ENCODE measurements at regions not wholly inside any gene's neighbourhood (a gene's known extent, or its start where the extent isn't known, plus 50 kb on each side); places are given as distances from the start of the nearest gene placed in this dataset.
"Not testable (repeated sequence)": the region's sequence is repeated elsewhere in the genome, so short reads cannot be mapped to it uniquely, and the experiment has no call there.

- TF ChIP-seq BHLHE40 (IDR thresholded peaks at IDR 0.05; ENCODE audit: borderline replicate concordance in 1 of 2, low read depth in 2 of 2, low read length in 1 of 2) (no peak), HDGF (IDR thresholded peaks at IDR 0.05) (no peak), POLR2AphosphoS5 (IDR thresholded peaks at IDR 0.05; ENCODE audit: low read length) (no peak), YY1 (IDR thresholded peaks at IDR 0.05; ENCODE audit: low read depth, low read length) (no peak), TCF3 (IDR thresholded peaks at IDR 0.05; ENCODE audit: borderline replicate concordance, insufficient read depth, low read depth, low read length) (no peak)
Observed at GRCh38 chr18:39448942-39449341, 1883.3 kb upstream of the CELF4 start (continued).

DNA sequence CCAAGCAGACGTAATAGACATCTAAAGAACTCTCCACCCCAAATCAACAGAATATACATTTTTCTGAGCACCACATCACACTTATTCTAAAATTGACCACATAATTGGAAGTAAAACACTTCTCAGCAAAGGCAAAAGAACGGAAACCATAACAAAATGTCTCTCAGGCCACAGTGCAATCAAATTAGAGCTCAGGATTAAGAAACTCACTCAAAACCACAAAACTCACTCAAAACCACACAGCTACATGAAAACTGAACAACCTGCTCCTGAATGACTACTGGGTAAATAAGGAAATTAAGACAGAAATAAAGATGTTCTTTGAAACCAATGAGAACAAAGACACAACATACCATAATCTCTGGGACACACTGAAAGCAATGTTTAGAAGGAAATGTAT, 1879.4 kb upstream of the CELF4 start:
- H3K36me3 ChIP-seq (ENCODE audit: control insufficient read depth in 2 of 2, insufficient read depth in 2 of 2, low read length in 1 of 2); H4K20me1 ChIP-seq (ENCODE audit: control insufficient read depth, insufficient read depth); H3K9me3 ChIP-seq (replicated peaks; ENCODE audit: control insufficient read depth, insufficient read depth, low read length); DNase-seq (ENCODE audit: low read depth, low spot score); H3K27me3 ChIP-seq (replicated peaks in 1 of 2; ENCODE audit: control insufficient read depth in 2 of 2, insufficient read depth in 2 of 2, low read length in 1 of 2); CTCF ChIA-PET; RAD21 ChIA-PET (ENCODE audit: unreplicated experiment); FAIRE-seq; H3K4me2 ChIP-seq (ENCODE audit: control insufficient read depth, insufficient read depth); H2AFZ ChIP-seq (ENCODE audit: control insufficient read depth, low read depth, low read length); H3K4me3 ChIP-seq; H3K27ac ChIP-seq (ENCODE audit: control insufficient read depth, insufficient read depth); intact Hi-C loops (cut with micrococcal nuclease; ENCODE audit: unreplicated experiment); in situ Hi-C loops (cut with MboI); H3K4me1 ChIP-seq (ENCODE audit: control insufficient read depth, insufficient read depth, low read length); H3K9ac ChIP-seq (ENCODE audit: control insufficient read depth, insufficient read depth, low read length); H3K79me2 ChIP-seq (ENCODE audit: control insufficient read depth, insufficient read depth, low read length); BruUV-seq (replicated peaks); ATAC-seq: not testable (repeated sequence)
- WGBS (ENCODE audit: insufficient coverage, insufficient replicate concordance, low lambda C conversion rate, missing lambda C conversion rate): 0% methylated on average over 2 of the region's 2 CpGs
- SMC1A ChIA-PET (ENCODE audit: uncharacterized antibody, unreplicated experiment): interaction anchor here (1.1 to 1.2 kb wide), 2 partner anchors 34 to 125 kb away, joined by 3 read pairs; no protein-coding TSS in a partner anchor
- POLR2A ChIA-PET: interaction anchor here (1.2 kb wide), 1 partner anchor 20 kb away, joined by 3 read pairs; no protein-coding TSS in a partner anchor

DNA sequence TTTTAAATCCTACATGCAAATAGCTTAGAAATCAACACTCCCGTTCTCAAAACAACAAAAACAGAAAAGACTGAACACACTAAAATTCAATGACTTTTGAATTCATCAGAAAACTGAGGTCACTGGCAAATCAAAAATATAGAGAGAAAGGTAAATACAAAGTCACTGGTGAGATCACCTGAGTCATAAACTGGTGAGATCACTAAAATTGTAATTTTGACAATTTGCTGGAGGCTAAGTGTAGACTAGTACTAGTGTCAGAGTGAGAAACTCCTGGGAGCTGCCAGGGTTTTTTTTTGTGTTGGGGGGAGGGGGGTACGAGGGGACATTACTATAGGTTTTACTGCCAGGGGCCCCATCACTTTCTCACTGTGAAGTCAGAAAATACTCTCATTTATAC, 1876.0 kb upstream of the CELF4 start:
- ChIA-PET SMC1A (ENCODE audit: uncharacterized antibody, unreplicated experiment) (no interaction called here), RAD21 (ENCODE audit: unreplicated experiment) (no interaction called here), POLR2A (no interaction called here), CTCF (no interaction called here)
- intact Hi-C loops (cut with micrococcal nuclease; ENCODE audit: unreplicated experiment) (no loop called here), in situ Hi-C loops (cut with MboI) (no loop called here)
- Histone ChIP-seq H3K27me3 (replicated peaks in 1 of 2; ENCODE audit: control insufficient read depth in 2 of 2, insufficient read depth in 2 of 2, low read length in 1 of 2) (no peaks in the 10 kb centered on the region), H3K27ac (ENCODE audit: control insufficient read depth, insufficient read depth) (no peak overlapping the region), H3K4me3 (no peak overlapping the region), H4K20me1 (ENCODE audit: control insufficient read depth, insufficient read depth) (no peaks in the 10 kb centered on the region), H3K36me3 (ENCODE audit: control insufficient read depth in 2 of 2, insufficient read depth in 2 of 2, low read length in 1 of 2) (no peaks in the 10 kb centered on the region), H3K9ac (ENCODE audit: control insufficient read depth, insufficient read depth, low read length) (no peak overlapping the region), H3K79me2 (ENCODE audit: control insufficient read depth, insufficient read depth, low read length) (no peaks in the 10 kb centered on the region), H3K4me2 (ENCODE audit: control insufficient read depth, insufficient read depth) (no peak overlapping the region), H3K9me3 (replicated peaks; ENCODE audit: control insufficient read depth, insufficient read depth, low read length) (no peaks in the 10 kb centered on the region), H2AFZ (ENCODE audit: control insufficient read depth, low read depth, low read length) (no peak overlapping the region), H3K4me1 (ENCODE audit: control insufficient read depth, insufficient read depth, low read length) (no peaks in the 10 kb centered on the region)
- DNase-seq (ENCODE audit: low read depth, low spot score): no peak
- BruUV-seq (replicated peaks): no TSS peak
- no peak for FAIRE-seq
- TF ChIP-seq BACH1 (IDR thresholded peaks at IDR 0.05; ENCODE audit: borderline replicate concordance) (no peak), CBX5 (IDR thresholded peaks at IDR 0.05; ENCODE audit: low read depth) (no peak), YBX1 (IDR thresholded peaks at IDR 0.05) (no peak)
- TF ChIP-seq, protein P1, sequence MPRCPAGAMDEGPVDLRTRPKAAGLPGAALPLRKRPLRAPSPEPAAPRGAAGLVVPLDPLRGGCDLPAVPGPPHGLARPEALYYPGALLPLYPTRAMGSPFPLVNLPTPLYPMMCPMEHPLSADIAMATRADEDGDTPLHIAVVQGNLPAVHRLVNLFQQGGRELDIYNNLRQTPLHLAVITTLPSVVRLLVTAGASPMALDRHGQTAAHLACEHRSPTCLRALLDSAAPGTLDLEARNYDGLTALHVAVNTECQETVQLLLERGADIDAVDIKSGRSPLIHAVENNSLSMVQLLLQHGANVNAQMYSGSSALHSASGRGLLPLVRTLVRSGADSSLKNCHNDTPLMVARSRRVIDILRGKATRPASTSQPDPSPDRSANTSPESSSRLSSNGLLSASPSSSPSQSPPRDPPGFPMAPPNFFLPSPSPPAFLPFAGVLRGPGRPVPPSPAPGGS (IDR thresholded peaks at IDR 0.05; ENCODE audit: borderline replicate concordance, insufficient read depth, low read depth, low read length, poor library complexity, severe bottlenecking): no peak
- ATAC-seq: no peak
- 8% methylated on average over 2 of the region's 2 CpGs for WGBS (ENCODE audit: insufficient coverage, insufficient replicate concordance, low lambda C conversion rate, missing lambda C conversion rate)

Measured in GM12878 (cell line).